ENCODE measurements at regions not wholly inside any gene's neighbourhood (a gene's known extent, or its start where the extent isn't known, plus 50 kb on each side); places are given as distances from the start of the nearest gene placed in this dataset.

DNA sequence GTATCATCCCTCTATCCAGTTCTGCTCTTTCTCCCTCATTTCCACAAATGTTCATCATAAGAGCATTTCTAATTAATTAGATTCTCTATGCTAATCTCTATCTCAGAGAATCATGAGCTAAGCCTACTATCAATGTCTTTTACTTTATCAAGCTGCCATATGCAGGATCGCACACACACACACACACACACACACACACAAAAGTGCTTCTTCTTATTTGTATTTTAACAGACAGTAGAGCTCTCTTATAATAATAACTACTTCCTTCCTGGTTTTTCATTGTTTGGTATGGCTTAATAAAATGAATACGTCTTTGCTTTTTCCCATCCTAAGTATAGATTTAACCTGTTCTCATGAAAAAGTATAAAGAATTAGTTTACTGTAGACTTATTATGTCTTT is 170.2 kb downstream of the HAO1 start:
- TF ChIP-seq, protein P1, sequence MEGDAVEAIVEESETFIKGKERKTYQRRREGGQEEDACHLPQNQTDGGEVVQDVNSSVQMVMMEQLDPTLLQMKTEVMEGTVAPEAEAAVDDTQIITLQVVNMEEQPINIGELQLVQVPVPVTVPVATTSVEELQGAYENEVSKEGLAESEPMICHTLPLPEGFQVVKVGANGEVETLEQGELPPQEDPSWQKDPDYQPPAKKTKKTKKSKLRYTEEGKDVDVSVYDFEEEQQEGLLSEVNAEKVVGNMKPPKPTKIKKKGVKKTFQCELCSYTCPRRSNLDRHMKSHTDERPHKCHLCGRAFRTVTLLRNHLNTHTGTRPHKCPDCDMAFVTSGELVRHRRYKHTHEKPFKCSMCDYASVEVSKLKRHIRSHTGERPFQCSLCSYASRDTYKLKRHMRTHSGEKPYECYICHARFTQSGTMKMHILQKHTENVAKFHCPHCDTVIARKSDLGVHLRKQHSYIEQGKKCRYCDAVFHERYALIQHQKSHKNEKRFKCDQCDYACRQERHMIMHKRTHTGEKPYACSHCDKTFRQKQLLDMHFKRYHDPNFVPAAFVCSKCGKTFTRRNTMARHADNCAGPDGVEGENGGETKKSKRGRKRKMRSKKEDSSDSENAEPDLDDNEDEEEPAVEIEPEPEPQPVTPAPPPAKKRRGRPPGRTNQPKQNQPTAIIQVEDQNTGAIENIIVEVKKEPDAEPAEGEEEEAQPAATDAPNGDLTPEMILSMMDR (IDR thresholded peaks at IDR 0.05; ENCODE audit: low read length) = no peak
- TF ChIP-seq EZH2 (optimal IDR thresholded peaks at IDR 0.05; ENCODE audit: low read depth, low read length) (no peak), EZH2phosphoT487 (IDR thresholded peaks at IDR 0.05; ENCODE audit: low read length) (no peak)
